ENCODE measurements at regions not wholly inside any gene's neighbourhood (a gene's known extent, or its start where the extent isn't known, plus 50 kb on each side); places are given as distances from the start of the nearest gene placed in this dataset.

- POLR2A ChIA-PET, result no interaction called here
- Histone ChIP-seq H3K36me3 (replicated peaks in 1 of 2; ENCODE audit: control insufficient read depth in 1 of 2, insufficient read depth in 2 of 2, low read length in 1 of 2) (no peaks in the 10 kb centered on the region), H3K27ac (ENCODE audit: low read depth in 2 of 2, low read length in 1 of 2) (peak overlapping the region; percentile 77 to 87; a peak in 3 of 4 replicates), H3K4me3 (ENCODE audit: low read depth in 2 of 2, low read length in 1 of 2) (no peak overlapping the region), H3K9me3 (no peaks in the 10 kb centered on the region), H3K79me2 (ENCODE audit: insufficient read depth) (no peaks in the 10 kb centered on the region), H2AFZ (ENCODE audit: low read depth) (peak overlapping the region; percentile 12; the same call in 1 of the 2 replicates), H3K4me1 (ENCODE audit: control insufficient read depth in 1 of 2, insufficient read depth in 2 of 2, low read depth in 1 of 2, low read length in 1 of 2) (peaks cover 8 to 17% of the 10 kb centered on the region in 2 experiments), H4K20me1 (ENCODE audit: insufficient read depth) (no peaks in the 10 kb centered on the region), H3K9ac (0 out of 2 replicates have a peak overlapping the region, but pooled peaks have one; percentile 5), H3K27me3 (ENCODE audit: insufficient read depth) (no peaks in the 10 kb centered on the region), H3K4me2 (no peak overlapping the region; the same call in 1 of the 2 replicates), H3F3A (replicated peaks; ENCODE audit: insufficient read depth) (peaks cover 22% of the 10 kb centered on the region), H3K9me2 (no peaks in the 10 kb centered on the region)
- no peak for DNase-seq
- CTCF ChIA-PET, result interaction anchor here (0.7 kb wide), 1 partner anchor 492 kb away, joined by 3 read pairs; no protein-coding TSS in a partner anchor
- WGBS (ENCODE audit: low lambda C conversion rate), result 30% methylated on average over 2 of the region's 2 CpGs
- TF ChIP-seq FOSL2 (IDR thresholded peaks at IDR 0.05; ENCODE audit: borderline replicate concordance, low read depth), result 0 out of 2 replicates have a peak, but pooled peaks have one; percentile 8
- TF ChIP-seq TCF12 (IDR thresholded peaks at IDR 0.05), result peak; percentile 42; the same call in 1 of the 2 replicates
- TF ChIP-seq ELF1 (IDR thresholded peaks at IDR 0.05), result no peak
Observed at GRCh38 chr15:39181940-39182339, 398.9 kb upstream of the THBS1 start.

GRCh38 chr15:39183164-39183881, 397.6 kb upstream of the THBS1 start:
- no peaks in the 10 kb centered on the region for H3K79me2 ChIP-seq (ENCODE audit: insufficient read depth)
- no peaks in the 10 kb centered on the region for H4K20me1 ChIP-seq (ENCODE audit: insufficient read depth)
- DNase-seq, result no peak
- H3K27me3 ChIP-seq (ENCODE audit: insufficient read depth), result no peaks in the 10 kb centered on the region
- 100% methylated on average over 1 of the region's 1 CpG for WGBS (ENCODE audit: low lambda C conversion rate)
- H2AFZ ChIP-seq (ENCODE audit: low read depth), result no peak overlapping the region
- peaks cover 23% of the 10 kb centered on the region for H3F3A ChIP-seq (replicated peaks; ENCODE audit: insufficient read depth)
- no peaks in the 10 kb centered on the region for H3K9me3 ChIP-seq
- TF ChIP-seq SIN3A (IDR thresholded peaks at IDR 0.05; ENCODE audit: borderline replicate concordance, low read depth, low read length) (no peak), FOSL2 (IDR thresholded peaks at IDR 0.05; ENCODE audit: borderline replicate concordance, low read depth) (no peak)
- no peak overlapping the region for H3K4me2 ChIP-seq
- ChIA-PET POLR2A (no interaction called here), CTCF (interaction anchor here (1.4 kb wide), 1 partner anchor 13 kb away, joined by 3 read pairs; no protein-coding TSS in a partner anchor)
- H3K4me1 ChIP-seq (ENCODE audit: control insufficient read depth in 1 of 2, insufficient read depth in 2 of 2, low read depth in 1 of 2, low read length in 1 of 2), result peaks cover 8 to 17% of the 10 kb centered on the region in 2 experiments
- no peak overlapping the region for H3K9ac ChIP-seq
- no peak overlapping the region for H3K27ac ChIP-seq (ENCODE audit: low read depth in 2 of 2, low read length in 1 of 2)
- H3K9me2 ChIP-seq, result no peaks in the 10 kb centered on the region
- no peaks in the 10 kb centered on the region for H3K36me3 ChIP-seq (replicated peaks in 1 of 2; ENCODE audit: control insufficient read depth in 1 of 2, insufficient read depth in 2 of 2, low read length in 1 of 2)
- H3K4me3 ChIP-seq (ENCODE audit: low read depth in 2 of 2, low read length in 1 of 2), result no peak overlapping the region

- H3K79me2 ChIP-seq (ENCODE audit: insufficient read depth), result no peaks in the 10 kb centered on the region
- no peaks in the 10 kb centered on the region for H3K27me3 ChIP-seq (ENCODE audit: insufficient read depth)
- peaks cover 28% of the 10 kb centered on the region for H3F3A ChIP-seq (replicated peaks; ENCODE audit: insufficient read depth)
- no peak overlapping the region for H3K9ac ChIP-seq
- no peak overlapping the region for H3K4me3 ChIP-seq (ENCODE audit: low read depth in 2 of 2, low read length in 1 of 2)
- H3K27ac ChIP-seq (ENCODE audit: low read depth in 2 of 2, low read length in 1 of 2), result no peak overlapping the region
- no peaks in the 10 kb centered on the region for H3K9me3 ChIP-seq
- POLR2A ChIA-PET, result no interaction called here
- H3K36me3 ChIP-seq (replicated peaks in 1 of 2; ENCODE audit: control insufficient read depth in 1 of 2, insufficient read depth in 2 of 2, low read length in 1 of 2), result no peaks in the 10 kb centered on the region
- DNase-seq, result no peak
- H3K9me2 ChIP-seq, result no peaks in the 10 kb centered on the region
- H3K4me2 ChIP-seq, result no peak overlapping the region
- no peak overlapping the region for H2AFZ ChIP-seq (ENCODE audit: low read depth)
- CTCF ChIA-PET, result interaction anchor here (0.6 to 1.4 kb wide), 2 partner anchors 14 to 485 kb away, joined by 3 read pairs; no protein-coding TSS in a partner anchor
- 84% methylated on average over 3 of the region's 4 CpGs for WGBS (ENCODE audit: low lambda C conversion rate)
- no peaks in the 10 kb centered on the region for H4K20me1 ChIP-seq (ENCODE audit: insufficient read depth)
- H3K4me1 ChIP-seq (ENCODE audit: control insufficient read depth in 1 of 2, insufficient read depth in 2 of 2, low read depth in 1 of 2, low read length in 1 of 2), result peaks cover 8 to 17% of the 10 kb centered on the region in 2 experiments
- TF ChIP-seq USF1 (IDR thresholded peaks at IDR 0.05; ENCODE audit: borderline replicate concordance, low read depth) (no peak), MXI1 (IDR thresholded peaks at IDR 0.05; ENCODE audit: low read depth, low read length) (no peak), USF2 (IDR thresholded peaks at IDR 0.05; ENCODE audit: borderline replicate concordance, low read depth, low read length) (no peak), EP300 (IDR thresholded peaks at IDR 0.05; ENCODE audit: borderline replicate concordance in 1 of 2, low read depth in 1 of 2, low read length in 1 of 2) (no peak), PBX3 (IDR thresholded peaks at IDR 0.05) (no peak), YY1 (IDR thresholded peaks at IDR 0.05; ENCODE audit: low read depth) (no peak), SMC3 (IDR thresholded peaks at IDR 0.05; ENCODE audit: low read depth, low read length) (no peak), TEAD4 (IDR thresholded peaks at IDR 0.05; ENCODE audit: borderline replicate concordance, insufficient read depth) (no peak), POLR2AphosphoS5 (IDR thresholded peaks at IDR 0.05; ENCODE audit: low read depth, low read length) (no peak), RXRA (IDR thresholded peaks at IDR 0.05; ENCODE audit: borderline replicate concordance, low read depth) (no peak), IRF3 (IDR thresholded peaks at IDR 0.05; ENCODE audit: low read depth, low read length) (no peak), CHD2 (IDR thresholded peaks at IDR 0.05; ENCODE audit: low read length, partially characterized antibody) (no peak)
Observed at GRCh38 chr15:39184701-39185390, 396.0 kb upstream of the THBS1 start.

Data from SK-N-SH (cell line).